Astrocyte of the hippocampus (primary cell): ENCODE measurements at regions not wholly inside any gene's neighbourhood (a gene's known extent, or its start where the extent isn't known, plus 50 kb on each side); places are given as distances from the start of the nearest gene placed in this dataset.
A peak's percentile ranks its signal among the peaks of the same experiment; 100 is the strongest.

Source experiments
- DNase-seq: peaks from one replicate; pipeline ENCODE4 v3.0.0; 2011; ENCODE audit warnings: low read depth, low spot score

GRCh38 chr18:32544088-32544487, 73.4 kb upstream of the GAREM1 start:
- DNase-seq, result no peak

- DNase-seq, result no peak
Observed at GRCh38 chr18:32542221-32542798, 71.6 kb upstream of the GAREM1 start.

DNA sequence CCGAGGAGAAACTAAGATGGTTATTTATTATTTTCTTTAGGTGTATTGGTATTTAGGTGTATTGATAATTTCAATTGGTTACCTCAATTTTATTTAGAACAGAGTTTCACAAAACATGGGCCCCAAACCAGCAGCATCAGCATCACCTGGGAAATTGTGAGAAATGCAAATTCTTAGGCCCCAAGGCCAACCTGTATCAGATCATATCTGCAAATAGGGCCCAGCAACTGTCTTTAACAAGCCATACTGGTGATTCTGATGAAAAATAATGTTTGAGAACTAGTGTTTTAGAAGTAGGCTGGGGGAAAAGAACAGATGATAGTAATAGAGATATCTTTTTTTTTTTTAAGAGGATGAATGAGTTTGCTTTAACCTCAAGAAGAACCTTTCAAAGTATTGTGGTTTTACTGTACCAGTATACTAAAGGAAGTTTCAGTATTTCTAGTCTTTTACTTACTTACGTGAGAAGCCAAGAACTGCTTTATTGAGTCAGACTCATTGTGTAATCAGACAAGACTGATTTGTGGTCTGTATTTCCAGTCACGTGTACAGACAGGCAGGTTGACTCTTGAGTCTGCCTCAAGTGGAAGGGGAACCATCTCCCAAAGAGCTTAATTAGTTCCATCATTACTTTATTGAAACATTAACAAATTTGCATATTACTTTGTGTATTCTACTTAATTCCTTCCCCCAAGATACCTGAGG, 60.4 kb upstream of the GAREM1 start:
- DNase-seq, result peak; percentile 41

- DNase-seq, result no peak
Observed at GRCh38 chr18:32529722-32530420, 59.2 kb upstream of the GAREM1 start.

DNA sequence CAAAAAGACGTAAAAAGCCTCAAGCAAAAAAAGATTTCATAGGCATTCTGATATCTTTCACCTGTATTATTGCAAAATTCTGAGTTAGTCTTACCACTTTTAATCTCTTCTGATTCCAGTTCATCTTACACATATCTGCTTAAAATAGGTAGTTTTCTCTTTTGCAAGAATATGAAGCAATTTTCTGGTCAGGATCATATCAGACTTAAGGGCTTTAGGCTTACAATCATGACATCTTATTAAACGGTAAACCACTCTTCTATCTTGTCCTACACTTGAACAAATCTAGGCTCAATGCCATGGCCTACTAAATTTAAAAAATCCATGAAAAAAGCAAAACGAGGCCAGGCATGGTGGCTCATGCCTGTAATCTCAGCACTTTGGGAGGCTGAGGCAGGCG, 50.1 kb upstream of the GAREM1 start:
- no peak for DNase-seq
